ENCODE measurements at regions not wholly inside any gene's neighbourhood (a gene's known extent, or its start where the extent isn't known, plus 50 kb on each side); places are given as distances from the start of the nearest gene placed in this dataset.
"Not testable (repeated sequence)": the region's sequence is repeated elsewhere in the genome, so short reads cannot be mapped to it uniquely, and the experiment has no call there.

DNA sequence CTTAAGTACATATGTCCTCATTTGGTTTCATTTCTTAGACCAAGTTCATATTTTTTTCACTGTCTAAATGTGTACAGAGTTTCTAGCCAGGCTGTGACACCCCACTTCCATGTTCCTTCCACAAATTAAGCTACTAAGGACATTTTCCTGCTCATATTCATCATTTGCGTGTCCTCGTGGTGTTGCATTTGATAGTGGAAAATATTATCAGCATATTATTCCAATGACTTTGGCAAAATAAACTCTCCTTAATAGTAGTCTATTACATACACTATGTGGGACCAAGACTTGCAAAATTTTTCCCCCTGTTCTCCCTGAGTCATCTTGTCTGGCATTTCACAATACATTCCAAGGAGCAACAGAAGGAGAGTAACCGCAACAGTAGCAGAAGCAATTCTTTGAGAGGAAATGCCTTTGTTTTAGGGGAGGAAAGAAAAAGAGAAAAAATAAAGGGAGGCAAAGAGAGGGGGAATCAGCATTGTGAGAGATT lies 599.2 kb downstream of the COL12A1 start:
- no peak for DNase-seq (ENCODE audit: extremely low read depth in 1 of 11, low read depth in 9 of 11, low spot score in 4 of 11)

DNA sequence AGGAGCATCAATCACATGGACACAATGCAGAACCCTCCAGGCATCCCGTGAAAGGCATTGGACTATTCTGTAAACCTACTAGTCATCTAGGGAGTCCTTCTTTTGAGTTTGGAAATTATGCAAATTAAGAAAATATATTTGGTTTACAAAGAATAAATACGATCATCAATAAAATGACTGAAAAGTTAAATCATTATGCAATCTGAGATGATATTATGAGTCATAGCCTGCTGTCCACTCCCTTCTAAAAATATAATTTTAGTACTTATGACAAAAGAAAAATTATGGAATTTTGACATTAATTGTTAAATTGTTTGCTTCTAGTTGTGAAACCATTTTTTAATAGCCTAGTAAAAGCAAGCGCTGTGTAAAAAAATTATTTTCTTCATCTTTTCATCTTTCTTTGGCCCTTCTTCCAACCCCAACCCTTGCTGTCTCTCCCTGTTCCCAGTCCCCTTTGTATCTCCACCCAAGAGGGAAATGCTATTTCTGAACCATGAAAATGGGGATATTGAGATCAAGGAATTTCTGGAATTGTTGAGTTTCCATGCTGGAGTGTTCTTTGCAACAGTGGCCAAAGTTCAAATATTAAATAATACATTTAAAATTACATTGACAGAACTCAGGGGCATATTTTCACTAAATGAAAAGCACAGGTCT lies 599.8 kb downstream of the COL12A1 start:
- DNase-seq (ENCODE audit: extremely low read depth in 1 of 11, low read depth in 9 of 11, low spot score in 4 of 11): no peak

DNA sequence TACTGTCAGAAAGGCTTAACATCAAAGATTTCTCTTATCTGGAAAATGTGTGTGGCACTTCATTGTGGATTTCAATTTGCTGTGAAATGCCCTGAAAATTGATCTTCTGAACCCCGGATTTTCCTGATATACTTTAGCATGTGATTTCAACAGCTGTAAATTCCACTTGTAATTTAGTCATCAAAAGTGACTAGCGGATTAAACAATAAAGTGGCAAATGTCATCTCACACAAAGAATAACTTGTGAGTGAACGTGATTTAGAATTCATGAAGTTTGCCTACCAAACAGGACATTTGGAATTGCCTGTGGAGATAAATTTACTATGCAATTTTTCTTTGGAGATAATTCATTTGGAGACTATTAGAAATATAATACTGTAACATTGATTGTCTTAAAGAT lies 601.6 kb downstream of the COL12A1 start:
- DNase-seq (ENCODE audit: extremely low read depth in 1 of 11, low read depth in 9 of 11, low spot score in 4 of 11): no peak

DNA sequence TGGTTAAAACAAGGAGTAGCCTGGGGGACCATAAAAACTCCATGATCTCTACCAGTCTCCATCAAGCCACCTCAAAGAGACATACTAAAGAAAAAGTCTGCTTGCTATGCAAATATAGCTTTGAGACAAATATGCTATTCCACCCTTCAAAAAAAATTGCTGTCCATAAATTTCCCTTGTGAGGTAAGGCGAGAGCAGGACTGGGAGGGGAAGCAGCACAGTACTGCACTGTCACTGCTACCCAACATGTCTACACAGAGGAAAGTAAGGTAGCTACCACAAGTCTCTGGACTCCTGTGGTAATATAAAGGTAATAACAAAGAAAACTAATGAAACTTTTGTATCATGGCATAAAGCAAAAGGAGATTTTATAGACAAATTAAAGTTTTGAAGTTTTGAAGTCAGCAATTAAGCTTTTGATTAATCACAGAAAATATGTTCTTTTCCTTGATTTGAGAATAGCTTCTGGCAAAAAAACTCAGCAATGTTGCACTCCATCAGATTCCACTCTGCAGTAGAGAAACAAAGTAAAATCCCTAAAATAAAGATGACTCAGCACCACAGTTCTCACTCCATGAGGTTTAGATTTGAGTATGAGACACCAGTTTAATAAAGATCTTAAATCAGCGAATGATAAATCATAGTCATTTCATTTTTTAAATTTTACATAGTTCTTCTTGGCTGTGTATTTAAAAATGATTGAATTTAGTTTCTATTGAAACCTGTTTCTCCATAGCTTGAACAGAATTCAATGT lies 602.4 kb downstream of the COL12A1 start:
- DNase-seq (ENCODE audit: extremely low read depth in 1 of 11, low read depth in 9 of 11, low spot score in 4 of 11): no peak

DNA sequence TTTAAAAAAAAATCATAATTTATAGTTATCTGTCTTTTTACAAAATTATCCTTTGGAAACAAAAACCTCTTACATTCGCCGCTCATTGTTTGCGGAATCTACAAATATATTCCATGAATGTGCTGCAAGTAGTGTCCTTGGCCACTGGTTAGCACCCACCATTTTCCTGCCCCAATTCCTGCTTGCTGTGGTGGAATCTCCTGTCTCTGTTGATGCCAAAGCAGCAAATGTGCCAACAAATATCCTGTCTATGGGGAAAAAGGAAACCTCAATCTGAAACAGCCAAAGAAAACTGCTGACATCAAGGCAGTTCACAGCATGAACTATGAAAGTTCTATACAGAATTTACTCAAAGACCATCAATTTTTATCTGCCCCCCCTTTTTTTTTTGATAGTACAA lies 603.6 kb downstream of the COL12A1 start:
- no peak for DNase-seq (ENCODE audit: extremely low read depth in 1 of 11, low read depth in 9 of 11, low spot score in 4 of 11)

DNA sequence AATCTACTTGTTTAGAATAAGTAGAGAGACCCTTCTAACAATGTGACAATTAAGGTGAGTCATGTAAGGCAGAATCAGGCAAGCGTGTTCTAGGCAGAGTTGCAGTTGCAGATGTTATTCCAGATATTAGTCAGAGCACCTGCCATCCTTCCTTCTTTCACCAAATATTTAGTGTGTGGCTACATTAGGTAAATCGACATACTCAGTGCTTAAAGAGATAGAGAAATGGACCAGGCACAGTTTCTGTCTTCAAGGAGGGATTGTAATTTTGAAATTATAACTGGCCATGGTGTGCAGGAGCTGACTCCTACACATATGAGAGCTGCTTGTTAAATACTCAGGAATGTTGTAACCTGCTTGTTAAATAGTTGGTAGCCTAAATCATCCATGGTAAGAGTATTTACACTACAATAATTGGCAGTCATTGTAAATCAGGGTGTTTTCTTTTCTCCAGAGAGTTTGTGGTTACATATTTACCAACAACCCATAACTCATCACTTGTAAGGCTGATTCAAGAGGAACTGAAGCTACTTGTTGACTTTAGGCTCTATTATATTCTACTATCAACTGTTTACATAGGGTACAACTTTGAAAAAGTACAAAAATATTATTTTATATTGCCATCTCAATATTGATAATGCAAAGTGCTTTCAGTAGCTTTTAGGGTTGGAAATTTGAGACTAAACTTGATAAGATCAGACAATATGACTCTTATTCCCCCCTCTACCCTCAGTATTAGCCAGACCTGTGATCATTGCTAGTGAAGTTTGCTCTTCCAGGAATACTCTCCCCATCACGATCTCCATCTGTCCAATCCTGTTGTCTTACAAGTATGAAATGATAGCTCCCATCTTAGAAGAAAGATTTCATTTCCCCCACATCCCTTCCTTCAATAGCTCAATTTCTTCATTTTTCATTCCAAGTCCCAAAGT lies 607.1 kb downstream of the COL12A1 start:
- no peak for DNase-seq (ENCODE audit: extremely low read depth in 1 of 11, low read depth in 9 of 11, low spot score in 4 of 11)

DNA sequence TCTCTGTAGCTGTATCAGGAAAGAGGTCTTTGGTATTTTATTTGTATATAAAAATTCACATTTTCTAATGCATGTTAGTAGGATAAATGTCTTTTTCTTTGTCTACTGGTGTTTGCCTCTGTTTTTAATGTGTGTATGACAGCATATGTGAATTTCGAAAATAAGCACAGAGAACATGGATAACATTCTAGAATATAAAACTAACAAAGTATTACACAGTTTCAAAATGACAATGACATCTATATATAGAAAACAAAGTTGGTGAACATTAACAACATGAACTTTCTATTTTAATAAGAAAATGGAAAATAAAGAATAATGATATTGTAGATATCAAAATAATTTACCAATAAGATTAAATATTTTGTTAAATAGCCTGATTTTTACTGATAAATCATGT lies 608.0 kb downstream of the COL12A1 start:
- no peak for DNase-seq (ENCODE audit: extremely low read depth in 1 of 11, low read depth in 9 of 11, low spot score in 4 of 11)

DNA sequence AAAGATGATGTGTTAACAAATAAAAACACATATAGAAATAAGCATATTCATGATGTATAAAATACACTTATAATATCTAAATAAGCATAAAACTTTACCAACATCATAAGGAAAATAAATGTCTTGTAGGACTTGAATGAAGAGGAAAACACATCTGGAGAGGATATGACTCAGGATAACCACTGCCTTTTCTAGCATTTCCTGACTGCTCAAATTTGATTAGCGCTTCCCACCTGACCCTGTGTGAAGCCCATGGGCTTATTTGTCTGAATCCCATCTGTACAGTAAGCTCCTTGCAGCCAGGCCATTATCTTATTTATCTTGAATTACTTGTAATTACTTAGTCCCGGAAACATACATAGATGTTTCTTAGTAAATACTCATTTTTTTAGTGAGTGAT lies 608.6 kb downstream of the COL12A1 start:
- DNase-seq (ENCODE audit: extremely low read depth in 1 of 11, low read depth in 9 of 11, low spot score in 4 of 11): no peak

DNA sequence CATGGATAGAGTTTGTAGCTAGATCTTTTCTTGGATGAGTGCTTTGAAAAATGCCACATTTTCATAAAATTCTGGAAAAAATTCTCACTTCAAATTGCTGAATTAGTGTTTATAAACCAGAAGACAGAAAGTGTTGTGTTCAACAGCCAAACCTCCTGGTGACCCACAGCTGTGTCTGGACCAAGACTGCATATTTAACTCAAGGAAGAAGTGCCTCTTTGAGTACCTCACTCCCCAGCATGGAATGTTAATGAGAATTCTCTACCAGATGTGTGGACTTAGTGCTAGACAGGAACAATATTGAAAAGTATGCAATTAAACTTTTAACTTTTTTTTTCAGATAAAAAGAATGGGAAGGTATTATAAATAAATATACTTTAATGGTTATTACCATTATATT lies 609.3 kb downstream of the COL12A1 start:
- no peak for DNase-seq (ENCODE audit: extremely low read depth in 1 of 11, low read depth in 9 of 11, low spot score in 4 of 11)

DNA sequence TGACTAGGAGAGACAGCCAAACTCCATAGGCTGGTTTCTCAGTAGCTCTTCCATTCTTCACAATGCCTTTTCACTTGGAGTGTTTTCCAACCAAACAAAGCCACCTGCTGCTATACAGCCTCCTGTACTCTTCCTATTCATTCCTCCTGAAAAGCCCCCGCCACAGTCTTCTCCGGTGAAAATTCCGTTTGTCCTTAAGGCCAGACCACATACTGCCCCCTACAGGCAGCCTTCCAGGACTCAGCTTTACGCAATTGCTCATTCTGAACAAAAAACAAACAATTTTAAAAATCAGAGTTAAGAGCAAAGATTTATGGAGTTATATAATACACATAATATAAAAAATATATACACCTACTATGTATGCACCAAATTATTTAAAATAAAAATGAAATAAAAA lies 611.5 kb downstream of the COL12A1 start:
- DNase-seq (ENCODE audit: extremely low read depth in 1 of 11, low read depth in 9 of 11, low spot score in 4 of 11): not testable (repeated sequence)

DNA sequence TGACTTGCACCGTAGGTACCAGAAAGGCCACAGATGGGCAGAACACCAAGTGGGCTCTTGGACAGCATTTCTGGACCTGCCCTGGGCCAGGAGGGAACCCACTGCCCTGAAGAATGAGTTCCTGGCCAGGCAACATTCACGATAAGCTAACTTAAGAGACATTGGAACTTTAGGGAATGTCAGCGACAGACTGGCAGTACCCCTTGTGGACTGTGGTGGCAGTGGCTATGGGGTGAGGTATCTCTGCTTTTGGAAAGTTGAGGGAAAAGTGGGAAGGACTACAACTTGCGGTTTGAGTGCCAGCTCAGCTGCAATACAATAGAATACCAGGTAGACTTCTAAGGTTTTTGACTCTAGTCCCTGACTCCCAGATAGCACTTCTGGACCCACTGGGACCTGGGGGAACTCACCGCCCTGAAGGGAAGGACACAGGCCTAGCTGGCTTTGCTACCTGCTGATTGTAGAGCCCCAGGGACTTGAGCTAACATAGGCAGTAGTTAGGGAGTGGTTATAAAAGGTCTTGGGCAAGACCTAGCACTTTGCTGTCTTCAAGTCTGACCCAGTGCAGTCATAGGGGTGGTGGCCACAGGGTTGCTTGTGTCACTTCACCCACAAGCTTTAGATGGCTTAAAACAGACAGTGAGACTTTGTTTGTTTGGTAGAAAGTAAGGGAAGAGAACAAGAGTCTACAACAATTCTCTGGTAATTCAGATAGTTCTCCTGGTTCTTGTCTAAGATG lies 617.6 kb downstream of the COL12A1 start:
- DNase-seq (ENCODE audit: extremely low read depth in 1 of 11, low read depth in 9 of 11, low spot score in 4 of 11): no peak

DNA sequence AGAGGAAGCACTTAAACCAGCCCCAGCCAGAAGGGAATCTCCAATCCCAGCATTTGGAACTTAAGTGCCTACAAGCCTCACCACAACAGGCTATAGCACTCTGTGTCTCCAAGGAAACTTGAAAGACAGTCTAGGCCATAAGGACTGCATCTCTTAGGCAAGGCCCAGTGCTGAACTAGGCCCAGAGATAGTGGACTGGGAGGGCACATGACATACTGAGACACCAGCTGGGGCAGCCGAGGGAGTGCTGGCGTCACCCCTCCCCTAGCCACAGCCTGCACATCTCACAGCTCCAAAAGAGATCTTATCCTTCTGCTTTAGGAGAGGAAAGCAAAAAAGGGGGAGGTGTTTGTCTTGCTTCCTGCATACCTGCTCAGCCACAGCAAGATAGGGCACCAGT lies 618.5 kb downstream of the COL12A1 start:
- no peak for DNase-seq (ENCODE audit: extremely low read depth in 1 of 11, low read depth in 9 of 11, low spot score in 4 of 11)

DNA sequence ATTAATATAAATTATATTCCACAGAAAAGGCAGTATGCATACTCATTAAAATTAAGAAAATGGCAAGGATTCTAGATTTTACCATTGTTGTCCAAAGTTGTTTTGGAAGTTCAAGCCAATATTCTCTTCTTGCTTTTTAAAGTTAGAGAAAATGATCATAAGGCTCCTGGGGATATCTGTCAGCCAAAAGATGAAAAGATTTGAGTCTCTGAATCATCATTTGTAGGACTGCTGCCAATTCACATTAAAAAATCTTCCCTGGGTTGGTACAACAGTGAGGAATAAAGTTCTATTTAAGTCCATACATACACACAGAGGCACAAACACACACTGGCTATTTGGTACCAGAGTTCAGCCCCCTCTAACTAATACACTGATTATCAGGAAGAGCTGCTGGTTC lies 620.1 kb downstream of the COL12A1 start:
- no peak for DNase-seq (ENCODE audit: extremely low read depth in 1 of 11, low read depth in 9 of 11, low spot score in 4 of 11)

DNA sequence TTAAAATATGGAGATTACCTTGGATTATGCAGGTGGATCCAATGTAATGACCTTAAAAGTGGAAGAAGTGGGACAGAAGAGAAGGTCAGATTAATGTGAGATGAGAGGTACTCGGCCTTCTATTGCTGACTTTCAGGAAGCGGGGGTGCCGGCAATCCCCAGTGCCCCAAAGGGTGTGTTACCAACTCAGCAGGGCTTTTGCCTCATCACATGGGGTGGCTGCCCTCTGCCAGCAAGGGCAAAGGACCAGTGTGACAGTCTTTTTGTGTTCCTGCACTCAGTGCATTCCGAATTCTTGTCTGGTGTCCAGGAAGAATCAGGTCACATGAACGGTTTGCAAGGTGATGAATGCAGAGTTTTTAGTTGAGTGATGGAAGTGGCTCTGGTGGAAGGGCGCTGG lies 624.2 kb downstream of the COL12A1 start:
- no peak for DNase-seq (ENCODE audit: extremely low read depth in 1 of 11, low read depth in 9 of 11, low spot score in 4 of 11)

DNA sequence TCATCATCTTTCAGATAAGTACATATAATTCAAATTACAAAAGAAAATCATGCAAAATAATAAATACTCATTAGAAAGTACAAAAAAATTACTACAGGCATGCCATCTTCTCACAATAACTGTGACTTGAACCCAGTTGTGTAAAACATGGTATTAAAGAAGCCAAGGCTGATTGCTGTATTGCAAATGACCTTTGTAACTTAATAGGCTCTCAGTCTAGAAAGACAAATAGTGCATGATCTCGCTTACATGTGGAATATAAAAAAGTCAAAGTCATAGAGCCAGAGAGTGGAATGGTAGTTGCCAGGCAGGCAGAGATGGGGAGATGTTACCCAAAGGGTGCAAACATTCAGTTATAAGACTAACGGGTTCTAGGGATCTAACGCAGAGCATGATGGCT lies 626.1 kb downstream of the COL12A1 start:
- DNase-seq (ENCODE audit: extremely low read depth in 1 of 11, low read depth in 9 of 11, low spot score in 4 of 11): no peak

DNA sequence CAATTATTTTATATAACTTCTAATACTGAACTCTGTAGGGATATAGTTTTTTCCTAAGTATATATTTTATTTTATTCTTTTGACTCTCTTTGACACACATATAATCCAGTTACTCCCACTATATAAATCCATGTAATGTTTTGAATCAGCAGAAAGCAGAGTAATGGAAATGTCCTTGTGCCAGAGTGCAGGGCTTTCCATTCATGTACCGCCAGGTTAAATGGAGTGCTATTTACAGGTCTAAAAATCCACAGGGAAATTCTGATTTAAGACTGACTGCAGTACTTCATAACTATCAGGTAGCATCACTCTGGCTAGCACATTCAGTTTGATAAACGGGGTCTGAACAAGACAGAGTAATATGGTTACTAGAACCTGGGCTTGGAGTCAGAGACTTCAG lies 626.8 kb downstream of the COL12A1 start:
- no peak for DNase-seq (ENCODE audit: extremely low read depth in 1 of 11, low read depth in 9 of 11, low spot score in 4 of 11)

DNA sequence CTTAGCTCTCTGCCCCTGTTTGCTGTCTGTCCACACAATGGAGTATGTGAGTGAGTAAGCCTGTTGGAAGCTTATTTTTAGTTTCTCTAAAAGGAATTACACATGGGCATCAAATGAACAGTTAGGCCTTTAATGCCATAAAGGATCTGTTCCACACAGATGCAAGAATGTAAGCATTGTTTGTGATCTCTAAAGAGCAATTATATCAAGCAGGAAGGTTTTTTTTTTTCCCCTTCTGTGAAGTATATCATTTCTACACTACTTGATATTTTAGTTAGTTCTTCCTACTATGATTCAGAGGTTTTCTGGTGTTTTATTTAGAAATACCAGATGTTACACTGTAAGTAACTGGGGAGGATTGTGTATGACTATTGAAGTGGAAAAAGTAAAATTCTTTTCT lies 627.5 kb downstream of the COL12A1 start:
- DNase-seq (ENCODE audit: extremely low read depth in 1 of 11, low read depth in 9 of 11, low spot score in 4 of 11): no peak

DNA sequence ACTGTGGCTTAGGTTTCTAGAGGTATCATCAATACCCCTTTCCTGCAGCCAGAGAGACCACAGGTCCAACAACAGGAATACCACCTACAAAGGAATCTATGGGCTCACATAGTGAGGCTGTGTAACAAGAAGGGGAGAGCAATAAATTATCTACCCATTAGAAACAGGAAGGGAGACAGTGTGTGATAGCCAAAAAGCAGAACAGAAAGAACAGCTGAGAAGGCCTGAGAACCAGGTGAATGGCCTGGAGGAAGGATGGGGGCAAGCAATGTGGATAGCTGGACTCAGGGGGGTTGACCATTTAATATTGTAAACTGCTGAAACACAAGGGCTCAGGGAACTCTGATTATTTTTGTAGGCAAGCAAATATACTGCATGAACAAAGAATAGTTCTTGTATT lies 628.2 kb downstream of the COL12A1 start:
- DNase-seq (ENCODE audit: extremely low read depth in 1 of 11, low read depth in 9 of 11, low spot score in 4 of 11): no peak

DNA sequence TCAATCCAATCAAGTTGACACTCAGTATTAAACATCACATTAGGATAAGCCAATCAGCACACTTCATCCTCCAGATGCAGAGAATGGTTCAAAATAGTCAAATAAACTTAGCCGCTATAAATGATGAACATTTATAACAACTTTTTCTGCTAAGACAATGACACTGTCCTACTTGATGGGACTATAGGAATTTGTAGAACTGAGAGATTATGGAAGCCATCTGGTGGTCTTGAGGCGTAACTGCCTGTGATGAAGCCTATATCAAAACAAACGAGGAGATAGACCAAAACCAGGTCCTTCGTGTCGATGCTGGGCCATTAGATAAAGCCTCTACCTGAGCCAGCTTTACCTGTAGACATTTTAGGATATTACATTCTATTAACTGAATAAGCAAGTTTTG lies 631.1 kb downstream of the COL12A1 start:
- DNase-seq (ENCODE audit: extremely low read depth in 1 of 11, low read depth in 9 of 11, low spot score in 4 of 11): peak in 3 of 11 donors; percentile 2 to 8 (median 4)

Data from renal cortex interstitium (tissue), 11 donors.